Activated naive CD8-positive, alpha-beta T cell treated with anti-CD3 and anti-CD28 coated beads, Interleukin-2, amount 50 U/mL, for 24 hours (primary cell): ENCODE measurements at regions not wholly inside any gene's neighbourhood (a gene's known extent, or its start where the extent isn't known, plus 50 kb on each side); places are given as distances from the start of the nearest gene placed in this dataset.

Source experiments
- ATAC-seq: fragments of 150-1000 bp; cut with Tn5 transposase; one replicate; pipeline ENCODE4 v1.10.0; 2021
- DNase-seq: peaks from one replicate; pipeline ENCODE4 v3.0.0; 2021
- H3K27ac Mint-ChIP-seq: one replicate; pipeline ENCODE4 v1.8.0; 2021; ENCODE audit warnings: mild to moderate bottlenecking, mixed read lengths
- H3K27me3 Mint-ChIP-seq: one replicate; pipeline ENCODE4 v1.8.0; 2021; ENCODE audit warnings: mixed read lengths
- H3K36me3 Mint-ChIP-seq: one replicate; pipeline ENCODE4 v1.8.0; 2021; ENCODE audit warnings: low read depth, mixed read lengths
- H3K4me1 Mint-ChIP-seq: one replicate; pipeline ENCODE4 v1.8.0; 2021; ENCODE audit warnings: mixed read lengths
- H3K4me3 Mint-ChIP-seq: one replicate; pipeline ENCODE4 v1.8.0; 2021; ENCODE audit warnings: mild to moderate bottlenecking, moderate library complexity, mixed read lengths
- H3K9me3 Mint-ChIP-seq: one replicate; pipeline ENCODE4 v1.8.0; 2021; ENCODE audit warnings: mixed read lengths

- H3K27me3 Mint-ChIP-seq: peaks cover 24% of the 10 kb centered on the region
Observed at GRCh38 chr6:139637766-139638165, 263.3 kb upstream of the CITED2 start.

GRCh38 chr6:139636391-139636790 lies 261.9 kb upstream of the CITED2 start:
- no peak overlapping the region for H3K27ac Mint-ChIP-seq
- H3K4me1 Mint-ChIP-seq: peaks cover 7% of the 10 kb centered on the region
- ATAC-seq: no peak
- no peak for DNase-seq
- peaks cover 27% of the 10 kb centered on the region for H3K27me3 Mint-ChIP-seq
- no peaks in the 10 kb centered on the region for H3K36me3 Mint-ChIP-seq
- H3K9me3 Mint-ChIP-seq: no peaks in the 10 kb centered on the region
- H3K4me3 Mint-ChIP-seq: no peak overlapping the region

More at GRCh38 chr6:139637766-139638165, 263.3 kb upstream of the CITED2 start:
- Mint-ChIP-seq H3K27ac (no peak overlapping the region), H3K4me3 (no peak overlapping the region), H3K4me1 (peaks cover 7% of the 10 kb centered on the region), H3K36me3 (no peaks in the 10 kb centered on the region), H3K9me3 (no peaks in the 10 kb centered on the region)
- ATAC-seq (no peak), DNase-seq (no peak)

DNA sequence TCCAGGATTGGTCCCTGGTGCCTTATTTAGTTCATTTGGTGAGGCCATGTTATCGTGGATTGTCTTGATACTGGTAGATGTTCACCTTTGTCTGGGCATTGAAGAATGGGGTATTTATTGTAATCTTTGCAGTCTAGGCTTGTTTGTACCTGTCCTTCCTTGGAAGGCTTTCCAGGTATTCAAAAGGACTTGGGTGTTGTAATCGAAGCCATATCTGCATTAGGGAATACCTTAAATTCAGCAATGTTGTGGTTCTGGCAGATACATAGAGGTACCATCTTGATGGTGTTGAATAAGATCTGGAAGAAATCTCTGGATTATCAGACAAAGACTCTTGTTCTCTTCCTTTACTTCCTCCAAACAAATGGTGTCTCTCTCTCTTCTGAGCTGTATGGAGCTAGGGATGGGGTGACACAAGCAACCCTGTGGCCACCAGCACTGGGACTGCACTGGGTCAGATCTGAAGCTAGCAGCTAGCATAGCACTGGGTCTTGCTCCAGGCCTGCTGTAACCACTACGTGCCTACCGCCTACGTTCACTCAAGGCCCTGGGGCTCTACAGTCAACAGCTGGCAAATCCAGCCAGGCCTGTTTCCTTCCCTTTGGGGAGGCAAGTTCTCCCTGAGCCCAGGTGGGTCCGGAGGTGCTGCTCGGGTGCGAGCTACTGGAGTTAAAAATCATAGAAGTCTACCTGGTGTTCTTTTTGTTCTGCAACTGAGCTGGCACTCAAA lies 261.1 kb upstream of the CITED2 start:
- H3K4me3 Mint-ChIP-seq: no peak overlapping the region
- peaks cover 3% of the 10 kb centered on the region for H3K4me1 Mint-ChIP-seq
- H3K27ac Mint-ChIP-seq: no peak overlapping the region
- DNase-seq (no peak), ATAC-seq (no peak)
- H3K9me3 Mint-ChIP-seq: no peaks in the 10 kb centered on the region
- no peaks in the 10 kb centered on the region for H3K36me3 Mint-ChIP-seq
- peaks cover 23% of the 10 kb centered on the region for H3K27me3 Mint-ChIP-seq

- DNase-seq (no peak), ATAC-seq (no peak)
- H3K9me3 Mint-ChIP-seq: no peaks in the 10 kb centered on the region
- H3K4me3 Mint-ChIP-seq: no peak overlapping the region
- H3K27ac Mint-ChIP-seq: no peak overlapping the region
- no peaks in the 10 kb centered on the region for H3K36me3 Mint-ChIP-seq
- H3K27me3 Mint-ChIP-seq: peaks cover 20% of the 10 kb centered on the region
- no peaks in the 10 kb centered on the region for H3K4me1 Mint-ChIP-seq
Observed at GRCh38 chr6:139632840-139633239, 258.4 kb upstream of the CITED2 start.

- Mint-ChIP-seq H3K36me3 (no peaks in the 10 kb centered on the region), H3K9me3 (no peaks in the 10 kb centered on the region), H3K27ac (no peak overlapping the region), H3K4me1 (peaks cover 3% of the 10 kb centered on the region), H3K4me3 (no peak overlapping the region), H3K27me3 (peaks cover 13% of the 10 kb centered on the region)
- ATAC-seq (no peak), DNase-seq (no peak)
Observed at GRCh38 chr6:139628270-139628669, 253.8 kb upstream of the CITED2 start.

DNA sequence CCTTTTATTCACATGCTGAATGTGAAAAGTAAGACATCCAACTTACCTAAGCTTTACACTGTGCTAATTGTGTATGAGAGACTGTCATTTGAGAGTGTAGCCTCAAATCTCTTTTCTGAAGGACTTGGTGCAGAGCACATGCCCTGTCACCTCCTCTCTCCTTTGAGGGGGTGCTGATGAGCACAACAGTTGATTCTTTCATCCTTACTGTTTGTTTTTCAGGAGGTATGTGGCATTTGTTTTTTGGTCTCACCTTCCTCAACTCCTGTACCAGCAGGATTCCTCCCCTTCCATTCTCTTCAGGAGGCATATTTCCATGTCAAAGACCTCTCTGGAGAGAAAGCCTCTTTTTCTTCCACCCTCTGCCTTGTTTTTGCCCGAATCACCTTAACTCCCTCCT lies 252.6 kb upstream of the CITED2 start:
- Mint-ChIP-seq H3K36me3 (no peaks in the 10 kb centered on the region), H3K27me3 (peaks cover 10% of the 10 kb centered on the region), H3K4me3 (no peak overlapping the region), H3K9me3 (no peaks in the 10 kb centered on the region), H3K4me1 (peaks cover 3% of the 10 kb centered on the region), H3K27ac (no peak overlapping the region)
- no peak for DNase-seq
- no peak for ATAC-seq

DNA sequence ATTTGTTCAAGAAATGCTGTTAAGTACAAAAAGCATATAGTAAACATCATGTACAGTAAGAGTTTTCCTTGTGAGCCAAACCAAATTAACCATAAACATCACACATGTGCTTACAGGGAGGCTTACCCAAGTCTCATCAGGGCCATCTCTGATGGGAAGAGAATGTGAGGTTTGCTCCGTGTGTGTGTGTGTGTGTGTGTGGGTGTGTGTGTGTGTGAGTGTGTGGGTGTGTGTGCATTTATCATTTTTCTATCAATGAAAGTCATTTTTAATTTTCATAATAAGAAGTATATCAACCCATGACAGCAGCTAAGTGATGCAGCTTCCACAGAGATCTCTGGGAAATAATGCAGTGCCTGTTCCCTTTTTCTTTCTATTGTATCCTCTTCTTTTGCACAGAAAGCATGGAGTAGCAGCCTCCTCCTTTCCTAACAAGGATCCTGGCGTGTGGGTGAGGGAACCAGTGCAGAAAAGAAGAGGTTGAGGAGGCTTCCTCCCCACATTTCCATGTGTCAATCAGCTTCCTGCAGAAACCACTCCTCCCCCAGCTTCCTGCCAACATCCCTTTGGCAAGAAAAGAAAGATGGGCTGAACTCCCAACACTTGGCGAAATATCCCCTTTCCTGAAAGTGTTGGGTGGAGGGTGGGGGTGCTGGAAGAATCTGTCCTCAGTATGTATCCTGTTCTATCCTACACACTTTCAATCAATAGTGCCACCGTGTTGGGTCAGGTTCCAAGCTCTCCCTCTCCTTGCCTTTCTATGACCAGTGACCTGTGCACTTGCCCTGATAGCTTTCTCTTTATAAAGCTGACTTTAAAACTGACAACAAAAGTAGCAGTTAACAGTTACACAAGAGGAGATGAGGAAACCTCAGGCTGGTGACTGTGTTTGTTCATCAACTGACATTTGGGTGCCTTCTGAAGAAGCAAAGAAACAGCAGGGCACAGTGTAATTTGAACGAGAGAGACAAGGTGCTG lies 251.8 kb upstream of the CITED2 start:
- peak overlapping the region; percentile 3 for H3K27ac Mint-ChIP-seq
- no peak for ATAC-seq
- no peak for DNase-seq
- peaks cover 10% of the 10 kb centered on the region for H3K27me3 Mint-ChIP-seq
- no peaks in the 10 kb centered on the region for H3K36me3 Mint-ChIP-seq
- no peaks in the 10 kb centered on the region for H3K9me3 Mint-ChIP-seq
- peaks cover 3% of the 10 kb centered on the region for H3K4me1 Mint-ChIP-seq
- no peak overlapping the region for H3K4me3 Mint-ChIP-seq

GRCh38 chr6:139625081-139625939 lies 250.9 kb upstream of the CITED2 start:
- Mint-ChIP-seq H3K36me3 (peaks cover 1% of the 10 kb centered on the region), H3K27ac (no peak overlapping the region), H3K9me3 (no peaks in the 10 kb centered on the region), H3K4me3 (no peak overlapping the region), H3K27me3 (peaks cover 12% of the 10 kb centered on the region), H3K4me1 (peaks cover 3% of the 10 kb centered on the region)
- DNase-seq (no peak), ATAC-seq (no peak)

DNA sequence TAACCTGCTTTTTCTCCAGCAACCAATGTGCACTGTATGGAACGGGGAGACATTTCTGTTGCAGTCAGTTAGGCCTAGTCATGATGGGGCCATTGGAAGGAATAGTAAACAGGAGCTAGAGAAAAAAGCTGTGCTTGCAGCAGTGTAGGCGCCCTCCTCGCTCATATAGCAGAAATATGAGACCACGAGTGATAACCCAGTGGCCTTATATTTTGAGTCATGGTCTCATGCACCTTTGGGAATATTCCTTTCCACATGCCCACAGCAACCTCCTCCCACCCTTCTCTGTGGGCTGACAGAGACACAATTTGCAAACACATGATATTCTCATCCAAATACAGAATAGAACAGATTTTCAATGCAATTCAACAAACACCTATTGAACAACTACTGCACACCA lies 248.9 kb upstream of the CITED2 start:
- ATAC-seq (no peak), DNase-seq (no peak)
- Mint-ChIP-seq H3K9me3 (no peaks in the 10 kb centered on the region), H3K4me3 (no peak overlapping the region), H3K27me3 (peaks cover 8% of the 10 kb centered on the region), H3K27ac (no peak overlapping the region), H3K36me3 (peaks cover 1% of the 10 kb centered on the region), H3K4me1 (peaks cover 3% of the 10 kb centered on the region)

GRCh38 chr6:139613496-139613895 lies 239.0 kb upstream of the CITED2 start:
- Mint-ChIP-seq H3K27ac (no peak overlapping the region), H3K36me3 (no peaks in the 10 kb centered on the region), H3K9me3 (no peaks in the 10 kb centered on the region), H3K4me1 (peaks cover 7% of the 10 kb centered on the region), H3K27me3 (no peaks in the 10 kb centered on the region), H3K4me3 (no peak overlapping the region)
- no peak for DNase-seq
- ATAC-seq: no peak

DNA sequence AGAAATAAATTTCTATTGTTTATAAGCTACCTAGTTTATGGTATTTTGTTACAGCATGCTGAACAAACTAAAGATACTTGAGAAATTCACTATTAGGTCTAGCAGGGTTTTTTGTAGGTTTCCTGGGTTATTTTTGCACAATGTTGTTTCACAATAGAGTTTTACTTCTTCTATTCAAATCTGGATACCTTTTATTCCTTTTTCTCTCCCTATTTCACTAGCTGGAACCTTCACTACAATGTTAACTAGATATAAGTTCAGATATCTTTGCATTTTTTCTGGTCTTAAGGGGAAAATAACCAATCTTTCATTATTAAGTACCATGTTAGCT lies 237.7 kb upstream of the CITED2 start:
- DNase-seq (no peak), ATAC-seq (no peak)
- H3K9me3 Mint-ChIP-seq: no peaks in the 10 kb centered on the region
- no peak overlapping the region for H3K4me3 Mint-ChIP-seq
- H3K36me3 Mint-ChIP-seq: no peaks in the 10 kb centered on the region
- no peak overlapping the region for H3K27ac Mint-ChIP-seq
- peaks cover 8% of the 10 kb centered on the region for H3K4me1 Mint-ChIP-seq
- no peaks in the 10 kb centered on the region for H3K27me3 Mint-ChIP-seq

DNA sequence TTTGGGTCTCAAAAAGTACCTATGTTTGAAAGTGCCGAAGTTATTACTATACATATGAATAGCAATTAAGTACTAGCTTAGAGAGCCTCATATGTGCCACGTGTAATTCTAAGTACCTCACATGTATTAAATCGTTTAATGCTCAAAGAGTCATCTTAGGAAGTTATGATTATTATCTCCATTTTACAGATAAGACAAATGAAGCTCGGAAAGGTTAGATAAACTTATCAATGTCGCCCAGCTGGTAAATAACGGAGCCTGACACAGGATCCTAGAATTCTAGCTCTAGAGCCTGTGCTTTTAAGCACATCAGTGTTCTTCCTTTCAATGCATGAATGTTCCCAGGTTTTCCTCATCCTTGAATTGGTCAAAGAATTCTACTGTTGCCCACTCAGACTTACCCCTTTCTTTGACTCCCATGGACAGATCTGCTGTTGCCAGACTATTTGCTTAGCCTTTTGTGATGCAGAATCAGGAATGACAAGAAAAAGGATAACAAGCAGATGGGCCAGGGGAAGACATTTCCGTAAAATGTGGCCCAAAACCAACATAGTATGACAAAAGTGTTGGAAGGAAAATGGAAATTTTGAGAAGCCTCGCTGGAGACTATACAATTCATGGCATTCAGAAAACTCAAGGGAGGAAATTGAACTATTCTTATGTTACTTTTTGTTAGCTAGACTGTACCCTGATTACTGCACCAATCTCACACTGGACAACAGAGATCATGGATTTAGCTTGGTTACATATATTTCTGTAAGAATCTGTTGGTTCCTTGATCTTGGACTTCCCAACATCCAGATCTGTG lies 237.1 kb upstream of the CITED2 start:
- Mint-ChIP-seq H3K4me3 (no peak overlapping the region), H3K9me3 (no peaks in the 10 kb centered on the region)
- DNase-seq: no peak

GRCh38 chr6:139608466-139609261 lies 234.2 kb upstream of the CITED2 start:
- H3K27me3 Mint-ChIP-seq: peaks cover 4% of the 10 kb centered on the region
- DNase-seq (no peak), ATAC-seq (no peak)
- peaks cover 8% of the 10 kb centered on the region for H3K4me1 Mint-ChIP-seq
- no peak overlapping the region for H3K4me3 Mint-ChIP-seq
- no peaks in the 10 kb centered on the region for H3K36me3 Mint-ChIP-seq
- H3K27ac Mint-ChIP-seq: no peak overlapping the region
- no peaks in the 10 kb centered on the region for H3K9me3 Mint-ChIP-seq

More for the DNA sequence above, 237.1 kb upstream of the CITED2 start:
- Mint-ChIP-seq H3K27ac (no peak overlapping the region), H3K27me3 (no peaks in the 10 kb centered on the region), H3K4me1 (peaks cover 8% of the 10 kb centered on the region), H3K36me3 (no peaks in the 10 kb centered on the region)
- no peak for ATAC-seq
